SK-N-SH treated with all-trans-retinoic acid at 6 μM for 48 hours (cell line): ENCODE measurements at regions not wholly inside any gene's neighbourhood (a gene's known extent, or its start where the extent isn't known, plus 50 kb on each side); places are given as distances from the start of the nearest gene placed in this dataset.

Experiments used
- ATAC-seq: fragments of 200-7000 bp; cut with Tn5 transposase; 3 replicates; pipeline ENCODE4 v1.9.1; 2020; ENCODE audit warnings: mild to moderate bottlenecking, moderate library complexity
- ARNTL ChIP-seq: fragments of 450-650 bp; formaldehyde crosslinking; IDR thresholded peaks from 2 replicates; pipeline ENCODE4 v1.5.0; 2020; ENCODE audit warnings: low read depth, mild to moderate bottlenecking, moderate library complexity, borderline replicate concordance
- BACH2 ChIP-seq: fragments of 250-450 bp; sonication (Bioruptor Pico); IDR thresholded peaks from 2 replicates; pipeline ENCODE4 v1.9.0; 2021; ENCODE audit warnings: mild to moderate bottlenecking, borderline replicate concordance
- CREB5 ChIP-seq: fragments of 250-450 bp; sonication (Bioruptor Pico); IDR thresholded peaks from 2 replicates; pipeline ENCODE4 v1.5.1; 2020; ENCODE audit warnings: low read depth, mild to moderate bottlenecking, moderate library complexity
- CSDC2 ChIP-seq: fragments of 250-450 bp; sonication (Bioruptor Pico); IDR thresholded peaks from 2 replicates; pipeline ENCODE4 v1.5.0; 2020; ENCODE audit warnings: mild to moderate bottlenecking, moderate library complexity
- CSRNP3 ChIP-seq: fragments of 250-450 bp; sonication (Bioruptor Pico); IDR thresholded peaks from 2 replicates; pipeline ENCODE4 v1.5.1; 2021; ENCODE audit warnings: mild to moderate bottlenecking, moderate library complexity
- ESRRG ChIP-seq: fragments of 250-450 bp; sonication (Bioruptor Pico); IDR thresholded peaks from 2 replicates; pipeline ENCODE4 v1.6.1; 2021; ENCODE audit warnings: mild to moderate bottlenecking
- GLIS3 ChIP-seq: fragments of 250-450 bp; sonication (Bioruptor Pico); IDR thresholded peaks from 2 replicates; pipeline ENCODE4 v1.5.0; 2020; ENCODE audit warnings: mild to moderate bottlenecking, moderate library complexity
- ISL1 ChIP-seq: fragments of 250-450 bp; sonication (Bioruptor Pico); IDR thresholded peaks from 2 replicates; pipeline ENCODE4 v2.1.2; 2022; ENCODE audit warnings: mild to moderate bottlenecking, moderate library complexity
- OSR1 ChIP-seq: fragments of 250-450 bp; sonication (Bioruptor Pico); IDR thresholded peaks from 2 replicates; pipeline ENCODE4 v1.8.0; 2022; ENCODE audit warnings: moderate library complexity, mild to moderate bottlenecking, inconsistent platforms
- PATZ1 ChIP-seq: fragments of 250-450 bp; sonication (Bioruptor Pico); IDR thresholded peaks from 2 replicates; pipeline ENCODE4 v1.8.0; 2020; ENCODE audit warnings: mild to moderate bottlenecking, moderate library complexity, borderline replicate concordance
- POU6F1 ChIP-seq: fragments of 250-450 bp; sonication (Bioruptor Pico); IDR thresholded peaks from 2 replicates; pipeline ENCODE4 v1.8.0; 2021; ENCODE audit warnings: low read depth, mild to moderate bottlenecking, moderate library complexity, borderline replicate concordance
- PPARA ChIP-seq: fragments of 250-450 bp; sonication (Bioruptor Pico); IDR thresholded peaks from 2 replicates; pipeline ENCODE4 v1.5.0; 2020; ENCODE audit warnings: mild to moderate bottlenecking, borderline replicate concordance
- RARB ChIP-seq: fragments of 250-450 bp; sonication (Bioruptor Pico); IDR thresholded peaks from 2 replicates; pipeline ENCODE4 v1.8.0; 2021; ENCODE audit warnings: mild to moderate bottlenecking, moderate library complexity
- SNAI2 ChIP-seq: fragments of 250-450 bp; sonication (Bioruptor Pico); IDR thresholded peaks from 2 replicates; pipeline ENCODE4 v1.5.0; 2020; ENCODE audit warnings: mild to moderate bottlenecking, moderate library complexity
- TCF4 ChIP-seq: fragments of 250-450 bp; sonication (Bioruptor Pico); IDR thresholded peaks from 2 replicates; pipeline ENCODE4 v1.8.0; 2021; ENCODE audit warnings: mild to moderate bottlenecking, moderate library complexity, borderline replicate concordance
- TOX ChIP-seq: fragments of 250-450 bp; sonication (Bioruptor Pico); IDR thresholded peaks from 2 replicates; pipeline ENCODE4 v1.8.0; 2021; ENCODE audit warnings: mild to moderate bottlenecking, moderate library complexity, borderline replicate concordance
- ZC3H10 ChIP-seq: fragments of 250-450 bp; sonication (Bioruptor Pico); IDR thresholded peaks from 2 replicates; pipeline ENCODE4 v1.5.1; 2021; ENCODE audit warnings: mild to moderate bottlenecking, moderate library complexity
- ZFP3 ChIP-seq: fragments of 250-450 bp; sonication (Bioruptor Pico); IDR thresholded peaks from 2 replicates; pipeline ENCODE4 v1.5.0; 2020; ENCODE audit warnings: mild to moderate bottlenecking, moderate library complexity
- ZFP30 ChIP-seq: fragments of 450-650 bp; formaldehyde crosslinking; IDR thresholded peaks from 2 replicates; pipeline ENCODE4 v1.5.0; 2022; ENCODE audit warnings: mild to moderate bottlenecking, moderate library complexity
- ZNF70 ChIP-seq: fragments of 450-650 bp; formaldehyde crosslinking; IDR thresholded peaks from 2 replicates; pipeline ENCODE4 v1.5.0; 2020; ENCODE audit warnings: mild to moderate bottlenecking, moderate library complexity
- ZNF8 ChIP-seq: fragments of 450-650 bp; formaldehyde crosslinking; IDR thresholded peaks from 2 replicates; pipeline ENCODE4 v1.5.0; 2020; ENCODE audit warnings: mild to moderate bottlenecking, moderate library complexity
- TF ChIP-seq, protein P1 (sequence below): fragments of 250-450 bp; sonication (Bioruptor Pico); IDR thresholded peaks from 2 replicates; pipeline ENCODE4 v1.5.0; 2020; ENCODE audit warnings: mild to moderate bottlenecking, moderate library complexity

GRCh38 chr5:74420220-74420619 lies 220.3 kb downstream of the ENC1 start:
- TF ChIP-seq ZFP3 (CRISPR knock-in tag) (no peak), POU6F1 (CRISPR knock-in tag) (no peak), BACH2 (no peak), ARNTL (CRISPR knock-in tag) (no peak), ZNF70 (CRISPR knock-in tag) (no peak), TOX (CRISPR knock-in tag) (no peak), ISL1 (CRISPR knock-in tag) (no peak)
- ATAC-seq, result no peak

DNA sequence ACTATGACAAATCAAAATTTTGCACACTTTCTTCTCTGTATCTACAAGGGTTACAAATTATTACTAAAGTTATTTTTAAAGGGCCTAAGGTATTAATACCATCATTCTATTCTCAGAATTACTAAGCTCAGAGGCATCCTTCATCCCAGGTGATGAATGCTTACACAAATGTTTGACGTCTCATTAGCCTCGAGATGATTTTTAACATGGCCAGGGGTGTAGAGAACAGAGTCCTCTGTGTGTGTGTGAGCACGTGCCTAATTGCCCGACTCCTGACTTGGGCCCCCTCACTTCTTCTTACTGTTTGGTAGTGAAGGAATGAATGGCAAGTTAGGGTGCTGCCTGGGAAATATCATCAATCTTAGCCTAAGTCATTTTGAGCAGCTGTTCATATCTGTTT lies 221.1 kb downstream of the ENC1 start:
- ATAC-seq, result no peak
- TF ChIP-seq ZNF8 (CRISPR knock-in tag) (no peak), CREB5 (no peak), SNAI2 (CRISPR knock-in tag) (no peak), GLIS3 (CRISPR knock-in tag) (no peak), PATZ1 (CRISPR knock-in tag) (no peak), ZNF70 (CRISPR knock-in tag) (no peak)
- TF ChIP-seq, all 23 proteins: peak for 0

DNA sequence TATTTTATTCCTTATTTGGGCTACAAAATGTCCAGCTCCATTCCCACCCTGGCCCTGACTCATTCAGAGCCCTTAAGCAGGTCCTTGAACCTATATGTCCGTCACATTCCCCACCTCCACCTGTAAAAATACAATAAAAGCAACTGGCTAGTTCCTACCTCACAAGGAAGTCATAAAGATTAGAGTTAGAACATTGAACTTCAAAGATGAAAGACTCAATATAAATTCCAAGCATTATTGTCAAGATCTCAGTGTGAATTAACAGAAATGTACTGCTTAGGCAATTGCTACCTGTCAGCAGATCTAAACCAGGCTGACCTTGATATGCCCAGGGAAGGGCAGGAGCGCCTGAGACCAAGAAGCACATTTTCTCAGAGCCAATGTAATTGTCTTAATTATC lies 221.8 kb downstream of the ENC1 start:
- ATAC-seq, result no peak
- no peak for TF ChIP-seq ISL1 (CRISPR knock-in tag)
- TF ChIP-seq PATZ1 (CRISPR knock-in tag), result no peak
- no peak for TF ChIP-seq ARNTL (CRISPR knock-in tag)
- no peak for TF ChIP-seq CSDC2 (CRISPR knock-in tag)
- no peak for TF ChIP-seq ZFP30 (CRISPR knock-in tag)
- no peak for TF ChIP-seq PPARA
- no peak for TF ChIP-seq TCF4 (CRISPR knock-in tag)
- TF ChIP-seq POU6F1 (CRISPR knock-in tag), result no peak
- no peak for TF ChIP-seq ZFP3 (CRISPR knock-in tag)
- no peak for TF ChIP-seq ZC3H10 (CRISPR knock-in tag)
- TF ChIP-seq CREB5, result no peak
- TF ChIP-seq CSRNP3 (CRISPR knock-in tag), result no peak
- TF ChIP-seq ESRRG, result no peak
- no peak for TF ChIP-seq RARB (CRISPR knock-in tag)
- TF ChIP-seq GLIS3 (CRISPR knock-in tag), result no peak
- TF ChIP-seq ZNF70 (CRISPR knock-in tag), result no peak
- no peak for TF ChIP-seq TOX (CRISPR knock-in tag)
- TF ChIP-seq, protein P1, sequence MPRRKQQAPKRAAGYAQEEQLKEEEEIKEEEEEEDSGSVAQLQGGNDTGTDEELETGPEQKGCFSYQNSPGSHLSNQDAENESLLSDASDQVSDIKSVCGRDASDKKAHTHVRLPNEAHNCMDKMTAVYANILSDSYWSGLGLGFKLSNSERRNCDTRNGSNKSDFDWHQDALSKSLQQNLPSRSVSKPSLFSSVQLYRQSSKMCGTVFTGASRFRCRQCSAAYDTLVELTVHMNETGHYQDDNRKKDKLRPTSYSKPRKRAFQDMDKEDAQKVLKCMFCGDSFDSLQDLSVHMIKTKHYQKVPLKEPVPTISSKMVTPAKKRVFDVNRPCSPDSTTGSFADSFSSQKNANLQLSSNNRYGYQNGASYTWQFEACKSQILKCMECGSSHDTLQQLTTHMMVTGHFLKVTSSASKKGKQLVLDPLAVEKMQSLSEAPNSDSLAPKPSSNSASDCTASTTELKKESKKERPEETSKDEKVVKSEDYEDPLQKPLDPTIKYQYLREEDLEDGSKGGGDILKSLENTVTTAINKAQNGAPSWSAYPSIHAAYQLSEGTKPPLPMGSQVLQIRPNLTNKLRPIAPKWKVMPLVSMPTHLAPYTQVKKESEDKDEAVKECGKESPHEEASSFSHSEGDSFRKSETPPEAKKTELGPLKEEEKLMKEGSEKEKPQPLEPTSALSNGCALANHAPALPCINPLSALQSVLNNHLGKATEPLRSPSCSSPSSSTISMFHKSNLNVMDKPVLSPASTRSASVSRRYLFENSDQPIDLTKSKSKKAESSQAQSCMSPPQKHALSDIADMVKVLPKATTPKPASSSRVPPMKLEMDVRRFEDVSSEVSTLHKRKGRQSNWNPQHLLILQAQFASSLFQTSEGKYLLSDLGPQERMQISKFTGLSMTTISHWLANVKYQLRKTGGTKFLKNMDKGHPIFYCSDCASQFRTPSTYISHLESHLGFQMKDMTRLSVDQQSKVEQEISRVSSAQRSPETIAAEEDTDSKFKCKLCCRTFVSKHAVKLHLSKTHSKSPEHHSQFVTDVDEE (CRISPR knock-in tag), result no peak
- no peak for TF ChIP-seq SNAI2 (CRISPR knock-in tag)
- TF ChIP-seq OSR1 (CRISPR knock-in tag), result no peak
- TF ChIP-seq, all 23 proteins: peak for 0
